ENCODE measurements at regions not wholly inside any gene's neighbourhood (a gene's known extent, or its start where the extent isn't known, plus 50 kb on each side); places are given as distances from the start of the nearest gene placed in this dataset.

- no peak for TF ChIP-seq YY1 (IDR thresholded peaks at IDR 0.05; ENCODE audit: low read depth)
- TF ChIP-seq MAX (IDR thresholded peaks at IDR 0.05), result no peak
- TF ChIP-seq EGR1 (IDR thresholded peaks at IDR 0.05), result no peak
- TF ChIP-seq TCF12 (IDR thresholded peaks at IDR 0.05; ENCODE audit: low read depth), result no peak
- TF ChIP-seq REST (IDR thresholded peaks at IDR 0.05; ENCODE audit: low read depth), result no peak
- TF ChIP-seq EP300 (IDR thresholded peaks at IDR 0.05; ENCODE audit: borderline replicate concordance), result no peak
These were observed 305.7 kb downstream of the BLID start for GRCh38 chr11:121810291-121810690.
